HEK293T (cell line): ENCODE measurements at regions not wholly inside any gene's neighbourhood (a gene's known extent, or its start where the extent isn't known, plus 50 kb on each side); places are given as distances from the start of the nearest gene placed in this dataset.

Experiments
- FOXA1 ChIP-seq: fragments of 450-650 bp; IDR thresholded peaks from 2 replicates; pipeline ENCODE4 v1.6.1; 2016; ENCODE audit warnings: mild to moderate bottlenecking
- FOXK2 ChIP-seq: fragments of 450-650 bp; IDR thresholded peaks from 2 replicates; pipeline ENCODE4 v1.6.1; 2016; ENCODE audit warnings: mild to moderate bottlenecking
- FOXM1 ChIP-seq: fragments of 450-650 bp; IDR thresholded peaks from 2 replicates; pipeline ENCODE4 v1.6.1; 2017; ENCODE audit warnings: mild to moderate bottlenecking, borderline replicate concordance
- HDGF ChIP-seq: fragments of 450-650 bp; IDR thresholded peaks from 2 replicates; pipeline ENCODE4 v1.6.1; 2017; ENCODE audit warnings: antibody characterized with exemption, borderline replicate concordance
- NFRKB ChIP-seq: fragments of 450-650 bp; IDR thresholded peaks from 2 replicates; pipeline ENCODE4 v1.6.1; 2016; ENCODE audit warnings: mild to moderate bottlenecking, moderate library complexity

DNA sequence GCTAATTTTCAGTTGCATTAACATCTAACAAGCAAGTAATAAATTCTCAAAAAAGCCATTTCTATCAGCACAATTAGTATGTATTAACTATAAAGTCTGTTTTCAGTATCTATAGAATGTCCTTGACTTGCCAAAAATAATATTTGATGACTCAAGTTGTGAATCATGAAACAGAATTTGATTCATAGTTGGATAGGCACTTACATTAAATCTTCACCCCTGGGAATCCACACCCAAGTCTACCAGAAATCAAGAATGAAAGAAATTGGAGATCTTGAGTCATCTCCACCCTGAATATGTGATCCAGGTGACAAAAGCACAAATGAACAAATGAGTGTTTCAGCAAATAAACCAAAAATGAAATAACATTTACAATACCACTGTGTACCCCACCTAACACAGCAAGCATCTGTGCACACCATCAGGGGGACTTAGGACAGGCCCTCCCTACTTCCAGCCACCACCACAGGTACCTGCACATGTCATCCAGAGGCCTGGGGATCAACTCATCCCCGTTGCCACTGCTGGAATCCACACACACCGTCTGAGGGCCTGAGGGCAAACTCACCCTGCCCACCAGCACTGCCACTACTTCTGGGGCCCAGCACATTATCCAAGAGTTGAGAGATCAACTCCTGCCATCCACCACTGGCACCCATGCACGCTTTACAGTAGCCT lies 160.1 kb downstream of the MTERF1 start:
- TF ChIP-seq FOXK2, result no peak
- no peak for TF ChIP-seq HDGF
- TF ChIP-seq NFRKB, result no peak
- no peak for TF ChIP-seq FOXA1
- TF ChIP-seq FOXM1, result no peak
